GM23338 (cell line): ENCODE measurements at regions not wholly inside any gene's neighbourhood (a gene's known extent, or its start where the extent isn't known, plus 50 kb on each side); places are given as distances from the start of the nearest gene placed in this dataset.

ENCODE experiments used
- ATAC-seq: fragments of 200-7000 bp; cut with Tn5 transposase; 3 replicates; pipeline ENCODE4 v1.9.1; 2020
- DNase-seq: peaks from one replicate; pipeline ENCODE4 v3.0.0-alpha.2; 2015; ENCODE audit warnings: low spot score
- H2AFZ ChIP-seq: fragments of 200-600 bp; sonication (generic); 2 replicates; pipeline ENCODE4 v1.8.0; 2016; ENCODE audit warnings: antibody characterized with exemption, mild to moderate bottlenecking, moderate library complexity
- H3F3A ChIP-seq: fragments of 200-600 bp; sonication (generic); replicated peaks from 2 replicates; pipeline ENCODE4 v1.8.0; 2017; ENCODE audit warnings: antibody characterized with exemption, mixed run types, low read depth
- H3K27ac ChIP-seq: fragments of 200-600 bp; sonication (generic); 2 replicates; pipeline ENCODE4 v1.6.1; 2016; ENCODE audit warnings: low read depth
- H3K27me3 ChIP-seq: fragments of 200-600 bp; sonication (generic); 2 replicates; pipeline ENCODE4 v1.8.0; 2016; ENCODE audit warnings: mild to moderate bottlenecking, mixed run types, moderate library complexity; ENCODE audit not compliant: insufficient read depth
- H3K36me3 ChIP-seq: fragments of 200-600 bp; sonication (generic); 2 replicates; pipeline ENCODE4 v1.8.0; 2016; ENCODE audit warnings: mild to moderate bottlenecking; ENCODE audit not compliant: insufficient read depth
- H3K4me1 ChIP-seq: fragments of 200-600 bp; sonication (generic); 2 replicates; pipeline ENCODE4 v1.8.0; 2016; ENCODE audit warnings: mild to moderate bottlenecking, moderate library complexity; ENCODE audit not compliant: insufficient read depth
- H3K4me2 ChIP-seq: fragments of 200-600 bp; sonication (generic); 2 replicates; pipeline ENCODE4 v1.7.1; 2017; ENCODE audit warnings: mixed run types
- H3K4me3 ChIP-seq: fragments of 200-600 bp; sonication (generic); 2 replicates; pipeline ENCODE4 v1.6.1; 2016; ENCODE audit warnings: mixed run types
- H3K79me2 ChIP-seq: fragments of 200-600 bp; sonication (generic); replicated peaks from 2 replicates; pipeline ENCODE4 v1.8.0; 2017; ENCODE audit warnings: mild to moderate bottlenecking; ENCODE audit not compliant: insufficient read depth
- H3K9me2 ChIP-seq: fragments of 200-600 bp; sonication (generic); 2 replicates; pipeline ENCODE4 v1.8.0; 2017; ENCODE audit not compliant: insufficient read depth
- H4K20me1 ChIP-seq: fragments of 200-600 bp; sonication (generic); replicated peaks from 2 replicates; pipeline ENCODE4 v1.8.0; 2017; ENCODE audit warnings: mild to moderate bottlenecking; ENCODE audit not compliant: insufficient read depth
- H3K27ac Mint-ChIP-seq: 2 replicates; pipeline ENCODE4 v1.8.0; 2020; ENCODE audit warnings: inconsistent platforms, mild to moderate bottlenecking, moderate library complexity, mixed read lengths
- H3K27me3 Mint-ChIP-seq: 3 replicates; pipeline ENCODE4 v1.8.0; 2022; ENCODE audit warnings: low read depth, mild to moderate bottlenecking, moderate library complexity, mixed read lengths, inconsistent platforms; ENCODE audit not compliant: insufficient read depth, poor library complexity
- H3K36me3 Mint-ChIP-seq: 3 replicates; pipeline ENCODE4 v1.8.0; 2021; ENCODE audit warnings: low read depth, mild to moderate bottlenecking, inconsistent platforms, moderate library complexity, mixed read lengths
- H3K4me1 Mint-ChIP-seq: 3 replicates; pipeline ENCODE4 v1.8.0; 2020; ENCODE audit warnings: mild to moderate bottlenecking, inconsistent platforms, mixed read lengths
- H3K4me3 Mint-ChIP-seq: 3 replicates; pipeline ENCODE4 v1.8.0; 2021; ENCODE audit warnings: moderate library complexity, mild to moderate bottlenecking, inconsistent platforms, mixed read lengths
- H3K9me3 Mint-ChIP-seq: 3 replicates; pipeline ENCODE4 v1.8.0; 2020; ENCODE audit warnings: moderate library complexity, mild to moderate bottlenecking, inconsistent platforms, mixed read lengths
- CREB1 ChIP-seq: fragments of 250-450 bp; sonication (Bioruptor Pico); IDR thresholded peaks from 2 replicates; pipeline ENCODE4 v1.5.0; 2020; ENCODE audit warnings: low read depth, mild to moderate bottlenecking, moderate library complexity
- CTCF ChIP-seq, 2 experiments: fragments of 200-600 bp in 1 of 2; sonication (generic) in 1 of 2; conservative IDR thresholded peaks; 2 replicates each; pipeline versions ENCODE4 v1.5.1 to v1.6.1; 2016 to 2017; ENCODE audit warnings: antibody characterized with exemption in 2 of 2, low read depth in 2 of 2, mild to moderate bottlenecking in 2 of 2, moderate library complexity in 1 of 2
- EZH2 ChIP-seq: fragments of 200-600 bp; sonication (generic); IDR thresholded peaks from one replicate; pipeline ENCODE4 v1.8.0; 2017; ENCODE audit warnings: antibody characterized with exemption, mild to moderate bottlenecking, low read depth; ENCODE audit not compliant: unreplicated experiment
- NANOG ChIP-seq: IDR thresholded peaks from 2 replicates; pipeline ENCODE4 v1.6.1; 2016; ENCODE audit warnings: antibody characterized with exemption, borderline replicate concordance
- POLR2AphosphoS5 ChIP-seq: IDR thresholded peaks from 2 replicates; pipeline ENCODE4 v1.6.1; 2016; ENCODE audit warnings: antibody characterized with exemption, low read depth
- REST ChIP-seq: IDR thresholded peaks from one replicate; pipeline ENCODE4 v1.6.1; 2018; ENCODE audit warnings: antibody characterized with exemption; ENCODE audit not compliant: unreplicated experiment
- STAT1 ChIP-seq: IDR thresholded peaks from one replicate; pipeline ENCODE4 v1.6.1; 2016; ENCODE audit warnings: antibody characterized with exemption; ENCODE audit not compliant: unreplicated experiment
- ZNF114 ChIP-seq: fragments of 250-450 bp; sonication (Bioruptor Pico); IDR thresholded peaks from 2 replicates; pipeline ENCODE4 v1.5.0; 2020; ENCODE audit warnings: mild to moderate bottlenecking, moderate library complexity
- ZNF462 ChIP-seq: fragments of 250-450 bp; sonication (Bioruptor Pico); IDR thresholded peaks from 2 replicates; pipeline ENCODE4 v1.5.0; 2020; ENCODE audit warnings: mild to moderate bottlenecking, moderate library complexity

- Mint-ChIP-seq H3K27ac (no peak overlapping the region), H3K36me3 (no peaks in the 10 kb centered on the region), H3K4me1 (no peaks in the 10 kb centered on the region), H3K9me3 (peaks cover 9% of the 10 kb centered on the region; the same call in 2 of the 3 replicates), H3K4me3 (no peak overlapping the region), H3K27me3 (no peaks in the 10 kb centered on the region)
- DNase-seq (no peak), ATAC-seq (no peak)
- no peak overlapping the region for H3K27ac ChIP-seq
- H3F3A ChIP-seq: no peaks in the 10 kb centered on the region
- no peaks in the 10 kb centered on the region for H3K27me3 ChIP-seq
- TF ChIP-seq POLR2AphosphoS5 (no peak), ZNF462 (CRISPR knock-in tag) (no peak), ZNF114 (CRISPR knock-in tag) (no peak), STAT1 (no peak), REST (no peak), EZH2 (no peak), CREB1 (CRISPR knock-in tag) (no peak), CTCF (conservative IDR thresholded peaks at IDR 0.05; ENCODE audit: low read depth in 2 of 2) (no peak), NANOG (no peak)
- H3K9me2 ChIP-seq: no peaks in the 10 kb centered on the region
- no peak overlapping the region for H3K4me2 ChIP-seq
- no peaks in the 10 kb centered on the region for H3K4me1 ChIP-seq
- no peaks in the 10 kb centered on the region for H3K36me3 ChIP-seq
- H2AFZ ChIP-seq: no peak overlapping the region
- no peaks in the 10 kb centered on the region for H4K20me1 ChIP-seq
- H3K79me2 ChIP-seq: no peaks in the 10 kb centered on the region
- no peak overlapping the region for H3K4me3 ChIP-seq
Observed at GRCh38 chr12:90398285-90398836, 556.6 kb downstream of the CCER1 start.
